IMR-90 (cell line): ENCODE measurements at regions not wholly inside any gene's neighbourhood (a gene's known extent, or its start where the extent isn't known, plus 50 kb on each side); places are given as distances from the start of the nearest gene placed in this dataset.

ENCODE experiments used
- ATAC-seq: fragments of 200-7000 bp; cut with Tn5 transposase; 2 replicates; pipeline ENCODE4 v1.9.1; 2020; ENCODE audit warnings: low read depth, mild to moderate bottlenecking, moderate library complexity
- BruUV-seq: library from RNA; stranded (reverse); fragments of 400-500 nt; replicated peaks from 2 replicates; lab custom pipeline; 2021; lab: Mats Ljungman, UMichigan
- CTCF ChIA-PET: fragments of 300-600 bp; formaldehyde crosslinking; extraction: SDS; loops from one replicate; lab custom pipeline; 2021; ENCODE audit warnings: antibody characterized with exemption; lab: Yijun Ruan, JAX
- POLR2A ChIA-PET: fragments of 300-600 bp; sonication (Branson Sonifier 250); formaldehyde crosslinking; loops from one replicate; lab custom pipeline; 2022; ENCODE audit warnings: antibody characterized with exemption; ENCODE audit not compliant: unreplicated experiment; lab: Charles Lee
- DNase-seq: peaks from one replicate; pipeline ENCODE4 v3.0.0; 2013
- H2AFZ ChIP-seq: replicated peaks from 2 replicates; pipeline ENCODE3; 2013; ENCODE audit warnings: low read length, mild to moderate bottlenecking; ENCODE audit not compliant: poor library complexity
- H2AK5ac ChIP-seq: 2 replicates; pipeline ENCODE4 v1.6.1; 2013; ENCODE audit warnings: low read depth, low read length, inconsistent platforms
- H2AK9ac ChIP-seq: replicated peaks from 2 replicates; pipeline ENCODE3; 2013; ENCODE audit warnings: mild to moderate bottlenecking, low read depth, low read length, moderate library complexity; ENCODE audit not compliant: poor library complexity
- H2BK120ac ChIP-seq: 2 replicates; pipeline ENCODE4 v1.6.1; 2013; ENCODE audit warnings: low read depth, low read length, inconsistent platforms
- H2BK15ac ChIP-seq: 3 replicates; pipeline ENCODE4 v1.6.1; 2013; ENCODE audit warnings: low read depth, low read length, inconsistent platforms
- H2BK20ac ChIP-seq: 2 replicates; pipeline ENCODE4 v1.6.1; 2013; ENCODE audit warnings: low read depth, mild to moderate bottlenecking, inconsistent platforms, low read length, moderate library complexity
- H2BK5ac ChIP-seq: 2 replicates; pipeline ENCODE4 v1.6.1; 2013; ENCODE audit warnings: mild to moderate bottlenecking, low read depth, low read length, inconsistent platforms; ENCODE audit not compliant: poor library complexity, severe bottlenecking
- H3K14ac ChIP-seq: replicated peaks from 2 replicates; pipeline ENCODE4 v1.6.1; 2013; ENCODE audit warnings: low read depth, low read length, inconsistent platforms
- H3K18ac ChIP-seq: 2 replicates; pipeline ENCODE4 v1.6.1; 2013; ENCODE audit warnings: low read depth, low read length, control low read depth
- H3K23ac ChIP-seq: 2 replicates; pipeline ENCODE4 v1.6.1; 2013; ENCODE audit warnings: low read depth, low read length, inconsistent platforms
- H3K27ac ChIP-seq: 2 replicates; pipeline ENCODE4 v1.5.1; 2013; ENCODE audit warnings: mild to moderate bottlenecking, control low read depth, low read length; ENCODE audit not compliant: insufficient read depth
- H3K27me3 ChIP-seq: 2 replicates; pipeline ENCODE4 v1.6.1; 2013; ENCODE audit warnings: low read length; ENCODE audit not compliant: control insufficient read depth, insufficient read depth
- H3K36me3 ChIP-seq: 2 replicates; pipeline ENCODE4 v1.6.1; 2013; ENCODE audit warnings: low read length, mixed read lengths; ENCODE audit not compliant: control insufficient read depth, insufficient read depth
- H3K4ac ChIP-seq: 2 replicates; pipeline ENCODE4 v1.6.1; 2013; ENCODE audit warnings: low read depth, low read length, inconsistent platforms
- H3K4me1 ChIP-seq: 2 replicates; pipeline ENCODE4 v1.6.1; 2013; ENCODE audit warnings: low read length, mixed read lengths; ENCODE audit not compliant: control insufficient read depth, insufficient read depth
- H3K4me2 ChIP-seq: 2 replicates; pipeline ENCODE4 v1.6.1; 2013; ENCODE audit warnings: low read depth, mild to moderate bottlenecking, control low read depth, low read length, moderate library complexity
- H3K4me3 ChIP-seq: 2 replicates; pipeline ENCODE4 v1.5.1; 2013; ENCODE audit warnings: low read depth, mild to moderate bottlenecking, control low read depth, low read length, moderate library complexity; ENCODE audit not compliant: insufficient read depth
- H3K56ac ChIP-seq: 2 replicates; pipeline ENCODE4 v1.6.1; 2013; ENCODE audit warnings: low read length, inconsistent platforms; ENCODE audit not compliant: insufficient read depth; ENCODE audit errors: extremely low read depth
- H3K79me1 ChIP-seq, 2 experiments: 2 replicates each; pipeline ENCODE4 v1.6.1; 2013; ENCODE audit warnings: low read length in 2 of 2, inconsistent platforms in 1 of 2, low read depth in 1 of 2
- H3K9ac ChIP-seq: 2 replicates; pipeline ENCODE4 v1.6.1; 2013; ENCODE audit warnings: low read depth, low read length, control low read depth
- H3K9me1 ChIP-seq: 2 replicates; pipeline ENCODE4 v1.6.1; 2013; ENCODE audit warnings: low read length, inconsistent platforms; ENCODE audit not compliant: insufficient read depth
- H3K9me3 ChIP-seq: 2 replicates; pipeline ENCODE4 v1.6.1; 2013; ENCODE audit warnings: low read length; ENCODE audit not compliant: control insufficient read depth, insufficient read depth
- H4K20me1 ChIP-seq: 2 replicates; pipeline ENCODE4 v1.6.1; 2013; ENCODE audit warnings: low read length, inconsistent platforms; ENCODE audit not compliant: insufficient read depth
- H4K5ac ChIP-seq: 2 replicates; pipeline ENCODE4 v1.6.1; 2013; ENCODE audit warnings: mild to moderate bottlenecking, low read depth, low read length, control low read depth
- H4K8ac ChIP-seq, 2 experiments: 2 replicates each; pipeline ENCODE4 v1.6.1; 2013; ENCODE audit warnings: low read depth in 2 of 2, low read length in 2 of 2, control low read depth in 1 of 2, inconsistent platforms in 1 of 2
- H4K91ac ChIP-seq: 2 replicates; pipeline ENCODE4 v1.6.1; 2013; ENCODE audit warnings: low read depth, low read length, inconsistent platforms; ENCODE audit not compliant: insufficient read depth
- BHLHE40 ChIP-seq: fragments of 150-350 bp; IDR thresholded peaks from 2 replicates; pipeline ENCODE4 v1.6.1; 2016; ENCODE audit warnings: mild to moderate bottlenecking, low read depth, low read length
- MXI1 ChIP-seq: IDR thresholded peaks from 2 replicates; pipeline ENCODE4 v1.6.1; 2012; ENCODE audit warnings: low read depth, mild to moderate bottlenecking, low read length, moderate library complexity, borderline replicate concordance
- NFE2L2 ChIP-seq: fragments of 150-350 bp; IDR thresholded peaks from 2 replicates; pipeline ENCODE4 v1.6.1; 2016; ENCODE audit warnings: low read depth, mild to moderate bottlenecking, low read length
- POLR2A ChIP-seq: IDR thresholded peaks from 2 replicates; pipeline ENCODE4 v1.6.1; 2012; ENCODE audit warnings: mild to moderate bottlenecking, low read depth, low read length
- RAD21 ChIP-seq: IDR thresholded peaks from 2 replicates; pipeline ENCODE4 v1.6.1; 2012; ENCODE audit warnings: low read length, improper control_type of control experiment
- RFX5 ChIP-seq: IDR thresholded peaks from 2 replicates; pipeline ENCODE4 v1.8.0; 2012; ENCODE audit warnings: low read depth, mild to moderate bottlenecking, low read length, moderate library complexity
- SMC3 ChIP-seq: fragments of 150-350 bp; IDR thresholded peaks from 2 replicates; pipeline ENCODE4 v1.6.1; 2016; ENCODE audit warnings: low read depth, mild to moderate bottlenecking, antibody characterized with exemption, low read length, moderate library complexity
- WGBS, 2 experiments: methylation state at CpG; one replicate each; pipeline versions ENCODE4 v1.1.5 to v1.1.7; 2013; ENCODE audit warnings: missing lambda C conversion rate in 2 of 2; ENCODE audit not compliant: insufficient read length in 1 of 2; ENCODE audit errors: extremely low coverage in 2 of 2; 5-methylcytosine and 5-hydroxymethylcytosine counted together
- dilution Hi-C: fragments of 300-500 bp; cut with HindIII; formaldehyde crosslinking; loops from one replicate; pipeline ENCODE4 v1.14.3; 2018; ENCODE audit warnings: low sequenced_read_pairs; ENCODE audit not compliant: unreplicated experiment
- in situ Hi-C: fragments of 300-500 bp; cut with MboI; formaldehyde crosslinking; loops from 3 replicates; pipeline ENCODE4 v1.14.3; 2019; ENCODE audit warnings: low sequenced_read_pairs, inconsistent platforms, mixed read lengths
- intact Hi-C: fragments of 100-400 bp; cut with micrococcal nuclease; formaldehyde crosslinking; loops from 2 replicates; pipeline ENCODE4 v1.10.0; 2022

GRCh38 chr7:50854831-50855230 lies 72.1 kb upstream of the GRB10 start:
- in situ Hi-C loops, result no loop called here
- Histone ChIP-seq H3K9ac (no peak overlapping the region), H3K14ac (no peak overlapping the region), H2BK20ac (no peak overlapping the region), H3K4me1 (no peaks in the 10 kb centered on the region), H2AK9ac (no peak overlapping the region), H3K79me1 (no peaks in the 10 kb centered on the region), H3K4ac (no peak overlapping the region), H4K91ac (no peak overlapping the region), H2BK15ac (no peak overlapping the region), H3K4me3 (no peak overlapping the region), H3K18ac (no peak overlapping the region), H4K5ac (no peak overlapping the region), H3K36me3 (no peaks in the 10 kb centered on the region), H3K9me1 (no peaks in the 10 kb centered on the region), H2BK120ac (no peak overlapping the region), H4K8ac (no peak overlapping the region), H3K56ac (no peak overlapping the region), H3K4me2 (no peak overlapping the region), H3K23ac (no peak overlapping the region), H2AFZ (no peak overlapping the region), H2AK5ac (no peak overlapping the region), H4K20me1 (no peaks in the 10 kb centered on the region), H2BK5ac (no peak overlapping the region), H3K27me3 (peaks cover 64% of the 10 kb centered on the region), H3K27ac (no peak overlapping the region), H3K9me3 (no peaks in the 10 kb centered on the region)
- TF ChIP-seq BHLHE40 (no peak), NFE2L2 (no peak), RFX5 (no peak), RAD21 (no peak), SMC3 (no peak), MXI1 (no peak), POLR2A (no peak)
- WGBS, 2 experiments, result no CpG with 5 or more reads among the region's 3 CpGs
- POLR2A ChIA-PET, result no interaction called here
- ATAC-seq (no peak), DNase-seq (no peak)
- CTCF ChIA-PET, result no interaction called here
- intact Hi-C loops, result no loop called here
- BruUV-seq, result no TSS peak
- dilution Hi-C loops, result no loop called here
